Left lung (tissue), 4 donors: ENCODE measurements at regions not wholly inside any gene's neighbourhood (a gene's known extent, or its start where the extent isn't known, plus 50 kb on each side); places are given as distances from the start of the nearest gene placed in this dataset.

ENCODE experiments used
- ATAC-seq: fragments of 200-7000 bp; cut with Tn5 transposase; one replicate; pipeline ENCODE4 v1.9.1; 2020; ENCODE audit warnings: moderate library complexity
- DNase-seq, 4 donors: peaks; one replicate each; pipeline ENCODE4 v3.0.0-alpha.2; 2013 to 2020
- H3K27ac ChIP-seq, 2 donors: fragments of 200-600 bp; sonication (generic) in 1 of 2; one replicate each; pipeline versions ENCODE4 v1.5.0 to v1.8.0; 2020 to 2021
- H3K27me3 ChIP-seq, 2 donors: fragments of 200-600 bp; sonication (generic) in 1 of 2; one replicate each; pipeline versions ENCODE4 v1.5.0 to v1.8.0; 2020 to 2021
- H3K36me3 ChIP-seq, 2 donors: fragments of 200-600 bp; sonication (generic) in 1 of 2; one replicate each; pipeline versions ENCODE4 v1.5.0 to v1.8.0; 2020 to 2021
- H3K4me1 ChIP-seq, 2 donors: fragments of 200-600 bp; one replicate each; pipeline ENCODE4 v1.8.0; 2021
- H3K4me3 ChIP-seq, 2 donors: fragments of 200-600 bp; sonication (generic) in 1 of 2; one replicate each; pipeline versions ENCODE4 v1.5.0 to v1.8.0; 2020 to 2021; ENCODE audit warnings: mild to moderate bottlenecking in 1 of 2
- H3K9me3 ChIP-seq, 2 donors: fragments of 200-600 bp; sonication (generic) in 1 of 2; one replicate each; pipeline versions ENCODE4 v1.5.0 to v1.8.0; 2020 to 2021
- intact Hi-C, 2 donors: fragments of 100-400 bp; cut with DNase I; formaldehyde crosslinking; loops; one replicate each; pipeline versions ENCODE4 v1.11.2 to v1.14.2; 2022
- TF ChIP-seq, protein P1 (sequence below), 2 donors: fragments of 200-600 bp; sonication (generic) in 1 of 2; IDR thresholded peaks; one replicate each; pipeline versions ENCODE4 v1.5.0 to v1.8.0; 2021; ENCODE audit warnings: antibody characterized with exemption in 2 of 2
- donor health status: DM: no; HTN: yes; CAD: no.
- donor health status: DM: no; HTN: no; CAD: no.

DNA sequence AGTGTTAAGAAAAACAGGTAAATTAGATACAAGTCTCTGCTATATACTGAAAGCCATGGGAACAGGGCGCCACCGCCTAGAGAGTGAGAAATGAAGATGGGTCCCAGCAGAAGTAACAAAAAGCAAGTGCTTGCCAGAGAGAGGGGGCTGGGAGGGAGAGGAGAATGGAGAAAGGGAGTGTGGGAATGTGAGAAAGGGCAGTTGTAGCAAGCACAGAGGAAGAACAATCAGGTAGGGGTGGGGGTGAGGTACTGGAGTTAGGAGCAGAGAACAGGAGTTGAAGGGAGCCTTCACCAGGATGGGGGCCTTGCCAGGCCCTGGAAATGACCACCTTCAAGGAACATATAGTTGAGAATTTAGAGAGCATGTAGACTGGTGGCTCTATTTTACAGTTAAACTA lies 66.8 kb downstream of the TCF20 start:
- Histone ChIP-seq H3K4me3 (no peak overlapping the region), H3K4me1 (peaks cover 0 to 6% of the 10 kb centered on the region in 2 donors), H3K36me3 (peaks cover 0 to 8% of the 10 kb centered on the region in 2 donors), H3K9me3 (no peaks in the 10 kb centered on the region), H3K27me3 (no peaks in the 10 kb centered on the region), H3K27ac (no peak overlapping the region)
- TF ChIP-seq, protein P1, sequence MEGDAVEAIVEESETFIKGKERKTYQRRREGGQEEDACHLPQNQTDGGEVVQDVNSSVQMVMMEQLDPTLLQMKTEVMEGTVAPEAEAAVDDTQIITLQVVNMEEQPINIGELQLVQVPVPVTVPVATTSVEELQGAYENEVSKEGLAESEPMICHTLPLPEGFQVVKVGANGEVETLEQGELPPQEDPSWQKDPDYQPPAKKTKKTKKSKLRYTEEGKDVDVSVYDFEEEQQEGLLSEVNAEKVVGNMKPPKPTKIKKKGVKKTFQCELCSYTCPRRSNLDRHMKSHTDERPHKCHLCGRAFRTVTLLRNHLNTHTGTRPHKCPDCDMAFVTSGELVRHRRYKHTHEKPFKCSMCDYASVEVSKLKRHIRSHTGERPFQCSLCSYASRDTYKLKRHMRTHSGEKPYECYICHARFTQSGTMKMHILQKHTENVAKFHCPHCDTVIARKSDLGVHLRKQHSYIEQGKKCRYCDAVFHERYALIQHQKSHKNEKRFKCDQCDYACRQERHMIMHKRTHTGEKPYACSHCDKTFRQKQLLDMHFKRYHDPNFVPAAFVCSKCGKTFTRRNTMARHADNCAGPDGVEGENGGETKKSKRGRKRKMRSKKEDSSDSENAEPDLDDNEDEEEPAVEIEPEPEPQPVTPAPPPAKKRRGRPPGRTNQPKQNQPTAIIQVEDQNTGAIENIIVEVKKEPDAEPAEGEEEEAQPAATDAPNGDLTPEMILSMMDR (IDR thresholded peaks at IDR 0.05), result no peak
- intact Hi-C loops, result no loop called here
- no peak for DNase-seq
- ATAC-seq, result no peak

GRCh38 chr22:42202669-42203068 lies 67.8 kb downstream of the TCF20 start:
- Histone ChIP-seq H3K9me3 (no peaks in the 10 kb centered on the region), H3K4me1 (peaks cover 0 to 6% of the 10 kb centered on the region in 2 donors), H3K27ac (no peak overlapping the region), H3K4me3 (no peak overlapping the region), H3K27me3 (no peaks in the 10 kb centered on the region), H3K36me3 (peaks cover 0 to 6% of the 10 kb centered on the region in 2 donors)
- ATAC-seq (no peak), DNase-seq (no peak)
- TF ChIP-seq, protein P1 (IDR thresholded peaks at IDR 0.05), result no peak
- intact Hi-C loops, result no loop called here

DNA sequence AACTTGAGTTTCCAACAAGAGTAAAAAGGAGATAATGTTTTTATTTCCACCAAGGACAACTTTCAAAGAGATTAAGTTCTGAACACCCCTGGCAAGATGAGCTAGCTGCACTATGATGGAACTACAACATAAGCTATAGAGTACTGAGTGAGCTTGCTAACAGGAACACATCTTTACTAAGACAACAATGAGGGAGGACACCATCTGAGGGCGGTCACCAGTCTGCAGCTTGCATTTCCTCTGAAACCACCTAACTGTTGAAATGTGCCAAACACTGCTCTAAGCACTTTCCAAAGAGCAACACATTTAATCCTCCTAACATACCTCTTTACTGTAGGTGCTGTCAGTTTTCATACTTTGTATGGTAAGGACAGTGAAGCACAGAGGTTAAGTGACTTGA lies 68.4 kb downstream of the TCF20 start:
- no peaks in the 10 kb centered on the region for H3K27me3 ChIP-seq
- ATAC-seq (no peak), DNase-seq (no peak)
- H3K27ac ChIP-seq, result no peak overlapping the region
- TF ChIP-seq, protein P1 (IDR thresholded peaks at IDR 0.05), result no peak
- H3K36me3 ChIP-seq, result peaks cover 0 to 3% of the 10 kb centered on the region in 2 donors
- peaks cover 0 to 6% of the 10 kb centered on the region in 2 donors for H3K4me1 ChIP-seq
- no peak overlapping the region for H3K4me3 ChIP-seq
- intact Hi-C loops, result no loop called here
- H3K9me3 ChIP-seq, result no peaks in the 10 kb centered on the region

- Histone ChIP-seq H3K36me3 (peaks cover 0 to 3% of the 10 kb centered on the region in 2 donors), H3K27me3 (no peaks in the 10 kb centered on the region), H3K27ac (no peak overlapping the region), H3K4me3 (no peak overlapping the region), H3K9me3 (no peaks in the 10 kb centered on the region), H3K4me1 (peaks cover 0 to 6% of the 10 kb centered on the region in 2 donors)
- intact Hi-C loops, result no loop called here
- DNase-seq (no peak), ATAC-seq (no peak)
- TF ChIP-seq, protein P1 (IDR thresholded peaks at IDR 0.05), result no peak
These were observed 68.4 kb upstream of the CYP2D6 start for GRCh38 chr22:42199025-42199424.

- TF ChIP-seq, protein P1 (IDR thresholded peaks at IDR 0.05), result no peak
- no peak overlapping the region for H3K4me3 ChIP-seq
- H3K27me3 ChIP-seq, result no peaks in the 10 kb centered on the region
- peaks cover 0 to 6% of the 10 kb centered on the region in 2 donors for H3K4me1 ChIP-seq
- no peak overlapping the region for H3K27ac ChIP-seq
- peaks cover 0 to 3% of the 10 kb centered on the region in 2 donors for H3K36me3 ChIP-seq
- no peaks in the 10 kb centered on the region for H3K9me3 ChIP-seq
- intact Hi-C loops, result no loop called here
- ATAC-seq, result no peak
- no peak for DNase-seq
These were observed 67.6 kb upstream of the CYP2D6 start for GRCh38 chr22:42198226-42198625.
